ENCODE measurements at regions not wholly inside any gene's neighbourhood (a gene's known extent, or its start where the extent isn't known, plus 50 kb on each side); places are given as distances from the start of the nearest gene placed in this dataset.

DNA sequence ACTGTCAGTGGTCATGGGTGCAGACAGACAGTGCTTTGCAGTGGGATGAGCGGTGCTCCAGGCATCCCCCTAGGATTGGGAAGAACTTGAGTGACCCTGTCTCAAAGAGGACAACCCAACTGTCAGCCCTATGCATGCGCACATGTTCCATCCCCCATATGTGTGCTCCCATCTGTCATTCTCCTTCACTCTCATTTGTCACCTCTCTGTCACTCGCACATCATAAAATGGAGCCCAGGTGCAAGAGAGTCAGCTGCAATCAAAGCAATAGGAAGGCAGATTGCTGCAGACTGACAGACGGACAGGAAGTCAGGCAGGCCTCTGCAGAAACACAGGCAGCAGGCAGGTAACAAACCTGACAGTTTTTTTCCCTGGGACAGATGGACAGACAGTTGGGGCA is 101.8 kb upstream of the CCL1 start:
- Histone ChIP-seq H3K27me3 (peaks cover 0 to 12% (median 0%) of the 10 kb centered on the region in 3 donors), H3K4me1 (no peaks in the 10 kb centered on the region), H3K27ac (no peak overlapping the region), H3K36me3 (no peaks in the 10 kb centered on the region), H3K4me3 (no peak overlapping the region), H3K9me3 (no peaks in the 10 kb centered on the region)
- intact Hi-C loops (cut with DNase I), result no loop called here
- DNase-seq, result no peak
- TF ChIP-seq POLR2A (IDR thresholded peaks at IDR 0.05) (no peak), EP300 (IDR thresholded peaks at IDR 0.05) (no peak), POLR2AphosphoS5 (IDR thresholded peaks at IDR 0.05) (no peak)
- TF ChIP-seq, protein P1, sequence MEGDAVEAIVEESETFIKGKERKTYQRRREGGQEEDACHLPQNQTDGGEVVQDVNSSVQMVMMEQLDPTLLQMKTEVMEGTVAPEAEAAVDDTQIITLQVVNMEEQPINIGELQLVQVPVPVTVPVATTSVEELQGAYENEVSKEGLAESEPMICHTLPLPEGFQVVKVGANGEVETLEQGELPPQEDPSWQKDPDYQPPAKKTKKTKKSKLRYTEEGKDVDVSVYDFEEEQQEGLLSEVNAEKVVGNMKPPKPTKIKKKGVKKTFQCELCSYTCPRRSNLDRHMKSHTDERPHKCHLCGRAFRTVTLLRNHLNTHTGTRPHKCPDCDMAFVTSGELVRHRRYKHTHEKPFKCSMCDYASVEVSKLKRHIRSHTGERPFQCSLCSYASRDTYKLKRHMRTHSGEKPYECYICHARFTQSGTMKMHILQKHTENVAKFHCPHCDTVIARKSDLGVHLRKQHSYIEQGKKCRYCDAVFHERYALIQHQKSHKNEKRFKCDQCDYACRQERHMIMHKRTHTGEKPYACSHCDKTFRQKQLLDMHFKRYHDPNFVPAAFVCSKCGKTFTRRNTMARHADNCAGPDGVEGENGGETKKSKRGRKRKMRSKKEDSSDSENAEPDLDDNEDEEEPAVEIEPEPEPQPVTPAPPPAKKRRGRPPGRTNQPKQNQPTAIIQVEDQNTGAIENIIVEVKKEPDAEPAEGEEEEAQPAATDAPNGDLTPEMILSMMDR (IDR thresholded peaks at IDR 0.05), result no peak
- WGBS, 2 donors, result 72 to 79% methylated on average over 4 of the region's 4 CpGs

DNA sequence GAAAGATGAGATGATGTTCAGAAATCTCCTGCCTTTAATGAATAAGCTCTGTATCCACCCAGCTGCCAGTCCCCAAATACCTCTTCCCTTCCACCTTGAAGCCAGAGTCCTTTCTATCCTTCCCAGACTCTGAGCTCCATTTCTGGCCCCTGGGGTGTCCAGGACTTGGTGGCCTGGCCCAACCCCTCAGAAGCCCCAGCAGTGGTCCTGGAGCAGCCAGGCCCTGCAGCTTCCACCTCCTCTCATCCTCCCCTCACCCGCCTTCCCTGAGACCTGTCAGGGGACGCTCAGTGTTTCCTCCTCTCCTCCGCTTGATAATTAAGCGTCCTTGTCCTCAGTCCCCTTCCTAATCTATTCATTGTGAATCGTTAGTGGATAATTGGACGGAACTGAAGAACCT is 95.2 kb upstream of the CCL1 start:
- Histone ChIP-seq H3K4me3 (no peak overlapping the region), H3K27me3 (peaks cover 0 to 17% (median 0%) of the 10 kb centered on the region in 3 donors), H3K4me1 (no peaks in the 10 kb centered on the region), H3K36me3 (no peaks in the 10 kb centered on the region), H3K27ac (no peak overlapping the region), H3K9me3 (no peaks in the 10 kb centered on the region)
- no peak for DNase-seq
- 62 to 67% methylated on average over 6 of the region's 6 CpGs for WGBS, 2 donors
- intact Hi-C loops (cut with DNase I), result no loop called here
- TF ChIP-seq, protein P1 (IDR thresholded peaks at IDR 0.05), result no peak
- TF ChIP-seq EP300 (IDR thresholded peaks at IDR 0.05) (no peak), POLR2A (IDR thresholded peaks at IDR 0.05) (no peak), POLR2AphosphoS5 (IDR thresholded peaks at IDR 0.05) (no peak)

DNA sequence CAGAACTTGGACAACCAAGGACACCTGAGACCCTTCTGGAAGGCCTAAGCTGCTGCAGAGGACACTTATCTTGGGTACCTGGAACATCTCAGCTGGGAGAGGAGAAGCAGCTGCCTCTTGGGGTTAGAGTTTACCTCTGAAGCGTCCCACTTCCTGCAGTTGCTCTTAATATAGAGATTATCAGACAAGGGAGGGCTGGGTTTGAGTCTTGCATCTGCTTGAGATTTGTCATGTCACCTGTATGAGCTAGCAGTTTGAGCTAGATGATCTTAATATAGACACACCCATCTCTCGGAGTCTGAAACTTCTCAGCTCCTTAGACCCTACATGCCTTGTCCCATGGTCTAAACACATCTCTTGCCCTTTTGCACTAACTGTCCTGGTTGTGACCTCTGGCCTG is 93.1 kb upstream of the CCL1 start:
- no peak for DNase-seq
- no peaks in the 10 kb centered on the region for H3K4me1 ChIP-seq
- TF ChIP-seq POLR2A (IDR thresholded peaks at IDR 0.05), result no peak
- TF ChIP-seq, protein P1 (IDR thresholded peaks at IDR 0.05), result no peak
- no peak for TF ChIP-seq EP300 (IDR thresholded peaks at IDR 0.05)
- no peak for TF ChIP-seq POLR2AphosphoS5 (IDR thresholded peaks at IDR 0.05)
- H3K27ac ChIP-seq, result no peak overlapping the region
- peaks cover 0 to 17% (median 0%) of the 10 kb centered on the region in 3 donors for H3K27me3 ChIP-seq
- intact Hi-C loops (cut with DNase I), result no loop called here
- H3K36me3 ChIP-seq, result no peaks in the 10 kb centered on the region
- no peaks in the 10 kb centered on the region for H3K9me3 ChIP-seq
- 55 to 62% methylated on average over 2 of the region's 2 CpGs for WGBS, 2 donors
- H3K4me3 ChIP-seq, result no peak overlapping the region

DNA sequence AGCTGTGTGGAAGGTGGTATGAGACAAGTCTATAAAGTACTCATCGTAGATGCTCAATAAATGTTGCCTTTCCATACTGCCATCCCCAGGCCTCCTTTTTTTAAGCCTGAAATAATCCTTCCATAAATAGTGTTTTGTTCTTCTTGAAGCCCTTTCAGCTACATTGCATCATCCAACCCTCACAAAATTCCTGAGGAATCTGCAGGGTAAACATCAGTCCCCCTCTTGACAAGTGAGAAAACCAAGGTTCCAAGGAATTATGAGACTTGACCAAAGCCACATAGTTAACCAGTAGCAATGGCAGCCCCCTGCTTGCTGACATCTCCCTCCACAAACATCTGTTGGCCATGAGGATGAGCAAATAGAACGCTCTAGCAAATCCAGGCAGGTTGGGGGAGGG is 89.7 kb upstream of the CCL1 start:
- Histone ChIP-seq H3K9me3 (no peaks in the 10 kb centered on the region), H3K27ac (no peak overlapping the region), H3K27me3 (no peaks in the 10 kb centered on the region), H3K4me1 (no peaks in the 10 kb centered on the region), H3K36me3 (no peaks in the 10 kb centered on the region), H3K4me3 (no peak overlapping the region)
- TF ChIP-seq POLR2AphosphoS5 (IDR thresholded peaks at IDR 0.05) (no peak), POLR2A (IDR thresholded peaks at IDR 0.05) (no peak), EP300 (IDR thresholded peaks at IDR 0.05) (no peak)
- TF ChIP-seq, protein P1 (IDR thresholded peaks at IDR 0.05), result no peak
- DNase-seq, result no peak
- intact Hi-C loops (cut with DNase I), result no loop called here
- 49 to 71% methylated on average over 2 of the region's 2 CpGs for WGBS, 2 donors

DNA sequence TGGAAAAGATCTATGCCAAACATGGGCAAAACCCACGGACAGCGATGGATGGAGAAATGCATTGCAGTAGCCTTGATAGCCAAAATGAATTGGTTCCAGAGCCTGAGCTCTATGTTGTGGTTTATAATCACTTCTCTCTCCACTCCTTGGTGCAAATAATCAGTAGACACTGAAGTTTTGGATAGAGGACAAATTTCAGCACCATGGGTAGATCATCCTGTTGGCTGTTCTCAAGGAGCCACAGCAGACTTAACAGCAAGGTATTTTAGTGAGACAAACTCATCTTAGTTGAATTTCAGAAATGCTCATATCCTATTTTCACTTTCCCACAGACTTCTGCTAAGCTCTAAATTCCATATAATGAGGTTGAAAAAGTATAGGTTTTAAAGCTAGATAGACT is 88.3 kb upstream of the CCL1 start:
- DNase-seq, result no peak
- 86 to 91% methylated on average over 2 of the region's 2 CpGs for WGBS, 2 donors
- Histone ChIP-seq H3K27me3 (no peaks in the 10 kb centered on the region), H3K4me3 (no peak overlapping the region), H3K9me3 (no peaks in the 10 kb centered on the region), H3K4me1 (no peaks in the 10 kb centered on the region), H3K27ac (no peak overlapping the region), H3K36me3 (no peaks in the 10 kb centered on the region)
- intact Hi-C loops (cut with DNase I), result no loop called here
- TF ChIP-seq, protein P1 (IDR thresholded peaks at IDR 0.05), result no peak
- TF ChIP-seq EP300 (IDR thresholded peaks at IDR 0.05) (no peak), POLR2AphosphoS5 (IDR thresholded peaks at IDR 0.05) (no peak)

Data from sigmoid colon (tissue), 6 donors.